ENCODE measurements at regions not wholly inside any gene's neighbourhood (a gene's known extent, or its start where the extent isn't known, plus 50 kb on each side); places are given as distances from the start of the nearest gene placed in this dataset.

DNA sequence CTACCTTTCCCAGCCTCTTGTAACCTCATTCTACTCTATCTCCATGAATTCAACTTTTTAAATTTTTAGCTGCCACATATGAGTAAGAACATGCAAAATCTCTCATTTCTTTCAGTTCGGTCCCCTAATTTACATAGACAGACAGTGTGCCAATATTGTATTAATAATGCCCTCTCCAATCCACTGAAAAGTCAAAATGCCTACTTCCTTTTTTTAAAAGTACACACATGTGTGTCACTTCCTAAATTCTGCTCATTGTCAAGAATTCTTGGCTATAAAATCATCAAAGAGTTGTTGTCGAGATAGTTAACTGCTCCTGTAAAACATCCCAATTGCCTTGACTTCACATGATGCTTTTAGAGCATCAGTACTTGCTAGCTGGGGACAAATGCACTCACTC lies 84.2 kb upstream of the IL12A start:
- ATAC-seq = no peak

DNA sequence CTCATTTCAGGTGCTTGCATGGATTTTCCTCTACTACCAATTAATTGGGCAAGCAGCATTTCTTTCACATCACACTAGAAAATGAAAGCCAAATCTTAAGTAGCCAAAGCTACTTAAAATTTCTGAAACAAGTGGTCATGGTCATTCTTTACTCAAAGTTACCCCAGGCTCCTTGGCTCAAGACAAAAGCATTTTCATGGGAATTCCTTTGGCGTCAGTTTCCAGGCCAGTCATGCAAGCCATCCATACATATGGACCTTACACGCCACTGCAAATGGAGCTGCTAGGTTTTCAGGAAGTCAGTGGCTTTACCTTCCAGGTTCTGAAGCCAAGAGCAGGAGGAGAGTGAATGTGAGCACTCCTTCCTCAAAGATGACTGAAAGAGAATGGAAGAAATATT lies 83.7 kb upstream of the IL12A start:
- ATAC-seq (no peak), DNase-seq (ENCODE audit: low spot score) (no peak)

More for the DNA sequence above, 84.2 kb upstream of the IL12A start:
- DNase-seq (ENCODE audit: low spot score) = no peak

DNA sequence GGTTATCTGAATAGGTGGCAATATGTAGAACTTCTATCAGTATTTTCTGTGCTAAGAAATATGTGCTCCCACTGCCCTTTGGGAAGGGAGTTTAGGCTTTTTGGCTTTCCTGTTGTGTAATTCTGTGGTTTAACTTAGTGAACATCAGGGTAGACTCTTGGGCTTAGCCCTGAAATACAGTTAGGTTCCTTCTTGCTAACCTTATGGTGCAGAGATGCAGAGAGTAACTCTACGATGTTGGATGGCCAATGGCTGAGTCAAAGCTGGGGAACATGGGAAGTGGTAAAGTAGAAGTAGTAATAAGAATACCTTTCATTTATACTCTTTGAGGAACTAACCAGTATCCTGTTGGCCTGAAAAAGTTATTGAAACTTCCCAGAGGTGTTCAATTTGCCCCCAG lies 80.8 kb upstream of the IL12A start:
- DNase-seq (ENCODE audit: low spot score) (no peak), ATAC-seq (no peak)

DNA sequence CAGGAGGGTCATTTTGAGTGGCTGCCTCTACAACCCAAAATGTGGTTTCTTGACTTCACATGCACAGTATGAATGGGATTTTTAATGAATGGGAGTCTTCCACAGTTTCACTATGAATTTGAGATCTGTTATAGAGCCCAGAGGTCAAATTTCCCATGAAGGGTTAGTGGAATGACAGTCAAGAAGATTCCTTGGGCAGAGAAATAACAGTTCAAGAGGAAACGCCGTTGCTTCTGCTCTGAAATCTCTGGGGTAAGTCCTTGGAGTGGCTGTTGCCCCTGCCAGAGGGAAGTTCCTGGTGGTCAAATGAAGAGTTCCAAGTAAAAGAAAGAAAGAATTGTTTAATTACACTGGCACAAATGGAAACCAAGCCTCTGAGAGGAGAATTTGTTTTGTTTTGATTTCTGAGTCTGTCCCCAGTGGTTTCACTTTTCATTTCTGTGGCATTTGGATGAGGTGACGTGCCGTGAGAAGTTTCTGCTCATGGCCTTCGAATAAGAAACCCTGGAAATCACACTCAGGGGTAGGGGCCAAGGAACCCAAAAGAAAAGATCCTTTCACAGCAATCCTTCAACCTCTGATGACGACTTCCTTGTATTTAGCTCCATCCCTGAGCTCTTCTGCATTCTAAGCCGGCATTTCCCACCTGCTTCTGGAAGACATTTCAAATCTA lies 77.5 kb upstream of the IL12A start:
- peak; percentile 71 for ATAC-seq
- DNase-seq (ENCODE audit: low spot score) = no peak

DNA sequence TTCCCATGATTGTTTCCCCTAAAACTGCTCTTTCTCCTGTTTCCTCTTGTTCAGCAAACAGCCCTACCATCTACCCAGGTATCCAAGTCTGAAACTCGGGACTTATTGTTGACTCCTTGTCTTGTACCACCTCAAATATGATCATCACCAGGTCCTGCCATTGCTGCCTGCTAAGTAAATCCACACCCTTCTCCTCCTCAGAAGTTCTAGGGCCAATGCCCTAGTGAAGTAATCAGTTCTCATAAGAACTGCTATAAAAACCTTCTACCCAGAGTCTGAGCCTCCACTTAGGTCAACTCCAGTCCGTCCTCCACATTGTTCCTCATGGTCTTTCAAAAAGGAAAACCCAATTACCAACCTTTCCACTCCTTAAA lies 77.0 kb upstream of the IL12A start:
- DNase-seq (ENCODE audit: low spot score) = no peak

DNA sequence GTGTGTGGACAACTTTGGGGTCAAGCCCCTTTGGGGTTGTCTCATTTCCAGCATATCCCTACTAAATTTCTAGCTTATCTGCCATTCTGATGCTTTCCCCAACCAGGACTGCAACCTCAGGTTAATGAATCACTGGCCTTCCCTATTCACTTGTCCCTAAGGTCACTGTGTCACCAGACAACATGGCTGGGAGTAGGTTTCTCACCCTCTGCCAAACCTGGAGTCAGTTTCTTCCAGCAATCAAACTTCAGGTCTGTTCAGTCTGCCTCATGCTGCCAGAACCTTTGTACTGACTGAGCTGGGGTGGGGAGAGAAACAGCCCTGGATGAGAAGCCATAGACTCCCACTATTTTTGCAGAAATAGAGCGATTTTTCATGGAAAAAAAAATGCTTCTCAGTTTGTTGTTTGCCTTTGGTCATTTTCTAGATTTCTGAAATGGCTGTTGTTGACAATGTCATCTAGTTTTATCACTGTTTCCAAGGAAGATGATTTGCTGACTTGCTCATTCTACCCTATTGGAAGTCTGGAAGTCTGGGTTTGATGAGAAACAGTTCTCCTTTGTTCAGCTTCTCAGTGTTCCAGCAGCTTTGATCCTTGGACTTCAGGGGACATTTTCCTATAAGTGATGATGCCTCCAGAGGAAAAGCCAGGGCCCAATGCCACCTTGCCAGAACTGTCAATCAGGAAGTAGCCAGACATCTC lies 74.8 kb upstream of the IL12A start:
- ATAC-seq = peak; percentile 95
- peak; percentile 76 for DNase-seq (ENCODE audit: low spot score)

More for the DNA sequence above, 77.0 kb upstream of the IL12A start:
- ATAC-seq = peak; percentile 3

DNA sequence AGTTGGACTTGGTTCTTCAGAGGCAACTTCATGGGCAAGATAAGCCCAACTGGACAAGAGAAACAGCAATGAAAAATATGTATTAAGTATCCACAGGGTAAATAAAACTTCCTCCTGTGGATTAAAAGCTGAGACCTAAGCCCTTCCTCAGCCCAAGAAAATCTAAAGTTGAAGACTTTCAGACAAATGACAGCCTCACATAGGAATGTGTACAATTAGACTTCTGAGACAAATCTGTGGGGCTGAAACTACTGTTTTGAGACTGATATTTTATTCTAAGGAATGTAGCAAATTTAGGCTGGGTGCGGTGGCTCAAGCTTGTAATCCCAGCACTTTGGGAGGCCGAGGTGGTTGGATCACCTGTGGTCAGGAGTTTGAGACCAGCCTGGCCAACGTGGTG lies 74.2 kb upstream of the IL12A start:
- DNase-seq (ENCODE audit: low spot score) (no peak), ATAC-seq (no peak)

DNA sequence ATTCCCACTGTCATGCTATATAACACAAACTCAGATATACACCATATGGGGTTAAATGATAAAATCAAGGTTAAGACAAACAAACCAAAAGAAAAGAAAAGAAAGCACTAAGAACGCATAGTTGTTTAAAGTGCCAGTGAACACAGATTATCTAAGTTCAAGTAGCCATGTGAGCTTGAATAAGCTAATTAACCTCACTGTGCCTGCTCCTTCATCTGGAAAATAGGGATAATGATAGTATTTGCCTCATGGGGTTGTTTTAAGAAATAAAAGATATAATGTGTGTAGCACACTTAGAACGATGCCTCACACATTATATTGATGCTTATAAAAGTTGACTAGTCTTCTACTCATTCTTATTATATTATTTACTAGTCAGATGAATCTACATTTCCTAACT lies 72.6 kb upstream of the IL12A start:
- ATAC-seq = no peak
- DNase-seq (ENCODE audit: low spot score) = no peak

DNA sequence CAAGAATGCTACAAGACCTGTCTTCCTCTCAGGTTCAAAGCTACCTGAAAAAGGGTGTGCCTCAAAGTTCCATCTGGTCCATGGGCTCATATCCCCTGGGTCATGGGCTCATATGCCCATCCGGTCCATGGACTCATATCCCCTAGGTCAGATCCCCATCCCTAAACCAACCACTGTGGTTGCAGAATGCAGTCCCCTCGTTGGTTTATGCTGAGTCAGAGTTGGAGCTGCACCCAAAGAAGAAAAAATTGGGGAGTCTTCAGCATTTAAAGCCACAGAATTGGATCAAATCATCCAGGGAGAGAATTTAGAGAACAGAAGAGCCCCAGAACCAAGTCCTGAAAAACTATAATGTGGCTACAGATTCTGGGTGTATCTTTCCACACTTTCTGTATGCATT lies 71.5 kb upstream of the IL12A start:
- no peak for DNase-seq (ENCODE audit: low spot score)
- ATAC-seq = no peak

DNA sequence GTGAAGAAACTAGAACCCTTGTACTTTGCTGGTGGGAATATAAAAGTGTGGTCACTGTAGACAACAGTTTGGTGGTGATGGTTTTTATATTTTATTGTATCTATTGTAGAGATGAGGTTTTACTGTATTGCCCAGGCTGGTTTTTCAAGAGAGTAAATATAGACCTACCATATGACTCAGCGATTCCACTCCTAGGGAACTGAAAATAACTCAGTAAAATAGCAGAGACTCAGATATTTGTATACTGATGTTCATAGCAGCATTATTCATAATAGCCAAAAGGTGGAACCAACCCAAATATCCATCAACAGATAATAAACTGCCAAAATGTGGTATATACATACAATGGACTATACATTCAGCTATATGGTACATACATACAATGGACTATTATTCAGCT lies 68.8 kb upstream of the IL12A start:
- DNase-seq (ENCODE audit: low spot score) = no peak
- ATAC-seq = no peak

DNA sequence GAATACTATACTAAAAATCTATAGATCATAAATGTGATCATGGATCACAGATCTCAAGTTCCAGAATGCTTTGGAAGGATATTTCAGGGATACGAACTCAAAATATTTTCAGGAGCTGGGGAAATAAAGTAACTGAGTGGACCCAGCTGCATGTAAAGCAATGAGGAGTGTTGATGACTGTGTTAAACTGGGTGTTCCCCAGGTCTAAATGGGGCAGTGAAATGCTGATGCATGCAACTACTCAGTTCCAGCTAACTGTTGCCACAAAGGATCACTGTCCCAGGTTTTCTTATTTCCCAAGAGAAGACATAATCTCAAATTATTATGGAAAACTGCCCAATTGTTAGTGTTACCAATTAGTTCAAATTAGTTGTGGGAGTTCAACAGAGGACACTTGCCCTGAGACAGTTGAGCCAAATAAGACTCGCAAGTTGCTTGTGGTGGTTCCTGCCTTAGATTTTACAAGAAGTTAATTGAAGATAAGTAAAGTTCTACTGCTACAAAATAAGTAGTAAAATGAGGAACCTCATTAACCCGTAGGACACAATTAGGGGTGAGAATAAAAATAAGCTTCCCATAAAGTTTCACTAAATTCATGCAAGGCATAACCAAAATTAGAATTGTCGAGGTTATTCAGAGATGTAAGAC lies 66.3 kb upstream of the IL12A start:
- no peak for ATAC-seq
- DNase-seq (ENCODE audit: low spot score) = no peak

DNA sequence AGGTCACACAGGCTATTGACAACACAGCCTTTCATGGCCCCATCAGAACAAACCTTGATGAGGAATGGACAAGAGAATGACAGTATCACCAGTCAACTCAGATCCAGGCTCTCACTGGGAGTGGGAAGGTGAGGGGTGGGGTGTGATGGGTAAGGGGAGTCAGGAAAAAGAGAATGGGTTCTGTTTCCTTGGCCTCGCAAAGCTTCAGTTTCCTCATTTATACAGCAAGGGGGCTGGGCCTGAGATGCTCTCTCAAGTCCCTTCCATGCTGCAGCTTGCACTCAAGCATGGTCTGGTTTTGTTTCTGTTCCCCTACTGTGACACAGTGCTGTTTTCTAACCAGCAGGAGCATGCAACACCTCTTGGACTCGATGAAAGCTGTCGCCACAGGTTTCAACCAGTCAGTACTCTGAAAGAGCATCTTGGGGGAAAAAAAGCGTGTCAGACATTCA lies 65.7 kb upstream of the IL12A start:
- ATAC-seq (no peak), DNase-seq (ENCODE audit: low spot score) (no peak)

DNA sequence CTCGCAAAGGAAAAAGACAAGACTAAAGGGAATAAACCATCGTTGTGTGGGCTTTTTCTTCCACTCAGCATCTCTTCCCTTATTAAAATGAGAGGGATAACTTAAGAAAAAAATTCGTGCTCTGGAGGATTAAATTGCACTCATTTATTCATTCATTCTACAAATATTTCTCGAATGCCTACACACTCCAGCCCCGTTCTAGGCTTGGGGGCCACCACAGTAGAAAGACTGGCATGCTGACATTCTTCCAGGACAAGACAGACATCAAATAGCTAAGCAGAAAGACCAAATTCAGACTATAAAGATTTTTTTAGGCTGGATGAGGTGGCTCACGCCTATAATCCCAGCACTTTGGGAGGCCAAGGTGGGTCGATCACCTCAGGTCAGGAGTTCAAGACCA lies 65.3 kb upstream of the IL12A start:
- ATAC-seq (no peak), DNase-seq (ENCODE audit: low spot score) (no peak)

DNA sequence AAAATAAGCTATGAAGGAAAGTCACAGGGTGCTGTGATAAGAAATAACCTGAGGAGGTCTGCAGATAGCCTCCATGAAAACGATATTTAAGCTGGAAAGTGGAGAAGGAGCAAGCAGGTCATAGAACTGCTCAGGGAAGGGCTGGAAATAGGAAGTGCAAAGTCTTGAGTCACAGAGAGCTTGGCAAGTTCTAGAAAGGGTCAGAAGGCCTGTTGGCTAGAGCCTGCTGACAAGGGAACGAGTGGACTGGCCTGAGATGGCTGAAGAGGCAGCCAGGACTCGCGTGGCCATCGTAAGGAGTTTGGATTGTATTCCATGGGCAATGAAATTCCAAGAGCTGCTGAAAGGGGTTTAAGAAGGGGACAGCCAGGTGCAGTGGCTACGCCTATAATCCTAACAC lies 64.7 kb upstream of the IL12A start:
- ATAC-seq (no peak), DNase-seq (ENCODE audit: low spot score) (no peak)

DNA sequence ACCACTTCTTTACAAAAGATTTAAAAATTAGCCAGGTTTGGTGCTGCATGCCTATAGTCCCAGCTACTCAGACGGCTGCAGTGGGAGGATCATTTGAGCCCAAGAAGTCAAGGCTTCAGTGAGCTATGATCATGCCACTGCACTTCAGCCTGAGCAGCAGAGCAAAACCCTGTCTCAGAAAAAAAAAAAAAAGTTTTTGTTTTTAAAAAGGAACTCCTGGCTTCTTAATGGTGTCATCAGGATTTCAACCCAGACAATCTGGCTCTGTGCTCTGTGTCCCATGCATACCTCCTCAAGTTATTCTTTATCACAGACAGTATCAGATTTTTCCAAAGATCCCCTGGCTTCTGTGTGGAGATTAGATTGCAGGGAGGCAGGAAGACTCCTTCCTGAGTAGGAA lies 64.2 kb upstream of the IL12A start:
- DNase-seq (ENCODE audit: low spot score) = no peak
- no peak for ATAC-seq

DNA sequence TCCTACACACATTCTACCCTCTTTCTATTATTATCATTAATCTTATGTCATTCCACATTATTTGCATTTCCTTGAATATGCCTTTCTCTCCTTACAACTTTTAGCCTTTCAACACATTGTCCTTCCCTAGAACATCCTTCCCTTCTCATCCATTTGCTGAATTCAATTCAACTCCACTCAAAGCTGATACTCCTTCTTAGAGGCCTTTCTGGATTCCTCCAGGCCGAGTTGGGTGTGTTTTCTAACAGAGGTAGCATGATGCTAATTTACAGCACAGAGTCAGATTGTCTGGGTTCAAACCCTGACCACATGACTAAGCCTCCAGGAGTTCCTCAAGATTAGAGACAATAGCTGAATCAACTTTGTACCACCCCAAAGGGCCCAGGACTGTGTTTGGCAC lies 63.4 kb upstream of the IL12A start:
- DNase-seq (ENCODE audit: low spot score) (no peak), ATAC-seq (no peak)

DNA sequence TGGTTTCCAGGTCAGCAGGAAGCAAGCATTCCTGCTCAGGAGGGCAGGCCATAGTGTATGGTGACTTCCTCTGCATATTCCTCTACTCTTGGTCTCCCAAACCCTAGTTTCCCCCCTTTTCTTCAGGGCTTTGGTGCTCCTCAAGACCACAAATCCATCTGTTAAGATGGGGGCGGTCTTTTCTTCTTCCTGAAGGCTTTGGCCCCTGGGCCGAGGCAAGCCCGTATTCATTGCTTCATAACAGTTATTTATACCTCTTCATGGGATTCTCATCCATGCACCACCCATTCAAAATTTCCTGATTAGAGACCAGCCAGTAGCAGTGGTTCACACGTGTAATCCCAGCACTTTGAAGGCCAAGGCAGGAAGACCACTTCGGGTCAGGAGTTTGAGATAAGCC lies 62.1 kb upstream of the IL12A start:
- DNase-seq (ENCODE audit: low spot score) (no peak), ATAC-seq (no peak)

DNA sequence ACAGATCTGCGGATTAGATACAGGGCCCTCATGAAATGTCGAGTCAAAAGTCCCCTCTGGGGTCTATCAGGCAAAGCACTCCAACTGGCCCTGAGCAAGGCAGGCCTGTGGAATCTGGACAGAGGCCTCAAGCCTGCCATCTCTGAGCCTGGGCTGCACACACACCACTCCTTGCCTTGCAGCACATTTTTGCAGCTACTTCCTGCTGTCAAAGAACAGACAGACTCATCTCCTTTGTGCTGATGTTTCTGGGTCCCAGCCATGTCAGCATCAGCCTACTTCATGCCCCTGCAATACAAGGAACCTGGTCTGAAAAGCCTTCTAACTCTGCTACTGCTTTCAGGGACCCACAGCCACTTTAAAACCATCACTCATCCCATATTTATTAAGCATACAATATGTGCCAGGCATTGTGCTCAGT lies 60.6 kb upstream of the IL12A start:
- no peak for ATAC-seq
- no peak for DNase-seq (ENCODE audit: low spot score)

DNA sequence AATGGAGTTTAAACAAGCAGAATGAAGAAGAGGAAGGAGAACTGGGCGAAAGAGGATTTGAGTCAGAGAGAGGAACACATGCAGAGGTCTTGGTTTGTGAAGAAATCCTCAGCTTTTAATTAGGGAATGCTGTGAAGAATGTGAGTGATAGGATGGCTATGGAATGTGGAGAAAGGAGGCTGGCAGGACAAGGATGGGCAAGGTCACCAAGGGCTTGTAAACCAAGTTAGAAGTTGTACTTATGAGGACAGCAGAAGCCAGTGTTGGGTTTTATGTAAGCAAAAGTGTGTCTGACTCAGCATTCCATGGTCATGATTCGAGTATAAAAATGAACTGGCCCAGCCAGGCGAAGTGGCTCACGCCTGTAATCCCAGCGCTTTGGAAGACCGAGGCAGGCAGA lies 60.0 kb upstream of the IL12A start:
- DNase-seq (ENCODE audit: low spot score) = no peak
- no peak for ATAC-seq

DNA sequence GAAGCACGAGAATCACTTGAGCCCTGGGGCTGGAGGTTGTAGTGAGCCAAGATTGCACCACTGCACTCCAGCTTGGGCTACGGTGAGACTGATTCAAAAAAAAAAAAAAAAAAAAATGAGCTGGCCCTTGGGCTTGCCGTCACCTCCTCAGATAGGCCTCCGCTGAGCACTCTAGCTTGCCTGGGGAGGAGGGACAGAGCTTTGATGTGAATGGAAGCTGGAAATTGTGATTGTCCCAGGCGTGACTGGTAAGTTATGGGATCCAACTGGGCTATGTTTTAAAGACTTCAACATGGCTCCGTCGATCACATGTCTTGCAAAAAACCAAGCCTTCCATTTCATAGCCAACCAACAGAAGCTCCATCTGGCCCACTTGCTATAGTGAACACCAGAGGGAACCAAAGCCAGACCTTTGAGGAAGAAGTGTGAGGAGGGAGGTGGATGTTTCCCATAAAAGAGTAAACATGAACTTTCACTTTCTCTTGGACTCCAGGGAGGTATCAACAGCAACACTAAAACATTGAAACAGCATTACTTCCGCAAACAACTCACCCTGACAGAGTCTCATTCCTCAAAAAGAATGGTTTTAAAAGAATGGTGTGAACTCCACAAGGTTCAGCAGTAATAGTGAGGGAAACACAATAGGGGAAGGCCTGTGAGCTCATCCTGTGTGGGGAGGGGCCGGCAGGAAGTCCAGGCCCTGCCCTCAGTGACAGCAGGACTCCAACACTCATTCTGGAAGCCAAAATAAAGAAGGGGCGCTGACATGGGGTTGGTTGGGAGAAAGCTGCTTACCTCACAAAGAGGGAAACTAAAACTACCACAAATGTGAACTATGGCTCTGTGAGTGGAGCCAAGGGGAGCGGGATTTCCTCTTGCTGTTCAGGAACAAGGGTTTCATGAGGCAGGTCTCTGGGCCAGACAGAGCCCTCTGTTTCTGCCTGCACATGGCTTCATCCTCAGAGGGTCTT lies 59.2 kb upstream of the IL12A start:
- no peak for DNase-seq (ENCODE audit: low spot score)
- peak; percentile 83 for ATAC-seq

DNA sequence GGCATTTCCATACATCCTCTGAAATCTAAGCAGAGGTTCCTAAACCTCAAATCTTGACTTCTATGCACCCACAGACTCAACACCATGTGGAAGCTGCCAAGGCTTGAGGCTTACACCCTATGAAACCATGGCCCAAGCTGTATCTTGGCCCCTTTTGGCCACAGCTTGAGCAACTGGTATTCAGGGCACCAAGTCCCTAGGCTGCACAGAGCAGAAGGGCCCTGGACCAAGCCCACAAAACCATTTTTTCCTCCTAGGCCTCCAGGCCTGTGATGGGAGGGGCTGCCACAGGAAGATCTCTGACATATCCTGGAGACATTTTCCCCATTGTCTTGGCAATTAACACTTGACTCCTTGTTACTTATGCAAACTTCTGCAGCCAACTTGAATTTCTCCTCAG lies 54.4 kb upstream of the IL12A start:
- no peak for DNase-seq (ENCODE audit: low spot score)
- no peak for ATAC-seq
